ENCODE measurements at regions not wholly inside any gene's neighbourhood (a gene's known extent, or its start where the extent isn't known, plus 50 kb on each side); places are given as distances from the start of the nearest gene placed in this dataset.

GRCh38 chr14:55957950-55958349, 160.3 kb upstream of the PELI2 start:
- Histone ChIP-seq H3K36me3 (ENCODE audit: control insufficient read depth in 4 of 4, insufficient read depth in 4 of 4, low read length in 4 of 4) (no peaks in the 10 kb centered on the region), H3K4me3 (no peak overlapping the region), H3K9ac (ENCODE audit: insufficient read depth in 1 of 2, low read length in 2 of 2) (no peak overlapping the region), H3K27me3 (ENCODE audit: control insufficient read depth in 3 of 3, insufficient read depth in 3 of 3, low read length in 2 of 3) (peaks cover 0 to 6% (median 2%) of the 10 kb centered on the region in 3 donors), H3K27ac (ENCODE audit: low read depth in 1 of 2, low read length in 1 of 2) (no peak overlapping the region), H3K9me3 (ENCODE audit: control insufficient read depth in 4 of 4, insufficient read depth in 3 of 4, low read length in 3 of 4) (no peaks in the 10 kb centered on the region), H3K4me1 (ENCODE audit: control insufficient read depth in 5 of 5, insufficient read depth in 5 of 5, low read length in 5 of 5) (peaks cover 0 to 6% (median 0%) of the 10 kb centered on the region in 5 donors)
- no peak for TF ChIP-seq CTCF (IDR thresholded peaks at IDR 0.05; ENCODE audit: control extremely low read depth, extremely low read depth)
- whole genome bisulfite sequencing, 2 donors: 73 to 75% methylated on average over 7 of the region's 7 CpGs
- no peak for ATAC-seq (ENCODE audit: insufficient read depth, low FRiP score)
- no peak for DNase-seq

- H3K4me3 ChIP-seq: no peak overlapping the region
- no peak overlapping the region for H3K9ac ChIP-seq (ENCODE audit: insufficient read depth in 1 of 2, low read length in 2 of 2)
- DNase-seq (no peak), ATAC-seq (ENCODE audit: insufficient read depth, low FRiP score) (no peak)
- H3K9me3 ChIP-seq (ENCODE audit: control insufficient read depth in 4 of 4, insufficient read depth in 3 of 4, low read length in 3 of 4): no peaks in the 10 kb centered on the region
- peaks cover 0 to 23% (median 0%) of the 10 kb centered on the region in 5 donors for H3K4me1 ChIP-seq (ENCODE audit: control insufficient read depth in 5 of 5, insufficient read depth in 5 of 5, low read length in 5 of 5)
- no peak for TF ChIP-seq CTCF (IDR thresholded peaks at IDR 0.05; ENCODE audit: control extremely low read depth, extremely low read depth)
- no peaks in the 10 kb centered on the region for H3K36me3 ChIP-seq (ENCODE audit: control insufficient read depth in 4 of 4, insufficient read depth in 4 of 4, low read length in 4 of 4)
- H3K27ac ChIP-seq (ENCODE audit: low read depth in 1 of 2, low read length in 1 of 2): no peak overlapping the region
- no peaks in the 10 kb centered on the region for H3K27me3 ChIP-seq (ENCODE audit: control insufficient read depth in 3 of 3, insufficient read depth in 3 of 3, low read length in 2 of 3)
These were observed 154.9 kb upstream of the PELI2 start for GRCh38 chr14:55963295-55963694.

GRCh38 chr14:55964091-55964490, 154.1 kb upstream of the PELI2 start:
- Histone ChIP-seq H3K4me1 (ENCODE audit: control insufficient read depth in 5 of 5, insufficient read depth in 5 of 5, low read length in 5 of 5) (peaks cover 0 to 31% (median 0%) of the 10 kb centered on the region in 5 donors), H3K4me3 (no peak overlapping the region), H3K27me3 (ENCODE audit: control insufficient read depth in 3 of 3, insufficient read depth in 3 of 3, low read length in 2 of 3) (no peaks in the 10 kb centered on the region), H3K36me3 (ENCODE audit: control insufficient read depth in 4 of 4, insufficient read depth in 4 of 4, low read length in 4 of 4) (no peaks in the 10 kb centered on the region), H3K9me3 (ENCODE audit: control insufficient read depth in 4 of 4, insufficient read depth in 3 of 4, low read length in 3 of 4) (no peaks in the 10 kb centered on the region), H3K27ac (ENCODE audit: low read depth in 1 of 2, low read length in 1 of 2) (no peak overlapping the region), H3K9ac (ENCODE audit: insufficient read depth in 1 of 2, low read length in 2 of 2) (no peak overlapping the region)
- DNase-seq: no peak
- TF ChIP-seq CTCF (IDR thresholded peaks at IDR 0.05; ENCODE audit: control extremely low read depth, extremely low read depth): no peak
- no peak for ATAC-seq (ENCODE audit: insufficient read depth, low FRiP score)
- WGBS, 2 donors: 80 to 89% methylated on average over 8 of the region's 8 CpGs

- Histone ChIP-seq H3K9ac (ENCODE audit: insufficient read depth in 1 of 2, low read length in 2 of 2) (no peak overlapping the region), H3K4me1 (ENCODE audit: control insufficient read depth in 5 of 5, insufficient read depth in 5 of 5, low read length in 5 of 5) (peaks cover 0 to 32% (median 0%) of the 10 kb centered on the region in 5 donors), H3K9me3 (ENCODE audit: control insufficient read depth in 4 of 4, insufficient read depth in 3 of 4, low read length in 3 of 4) (no peaks in the 10 kb centered on the region), H3K27ac (ENCODE audit: low read depth in 1 of 2, low read length in 1 of 2) (no peak overlapping the region), H3K4me3 (no peak overlapping the region), H3K36me3 (ENCODE audit: control insufficient read depth in 4 of 4, insufficient read depth in 4 of 4, low read length in 4 of 4) (no peaks in the 10 kb centered on the region), H3K27me3 (ENCODE audit: control insufficient read depth in 3 of 3, insufficient read depth in 3 of 3, low read length in 2 of 3) (no peaks in the 10 kb centered on the region)
- TF ChIP-seq CTCF (IDR thresholded peaks at IDR 0.05; ENCODE audit: control extremely low read depth, extremely low read depth): no peak
- ATAC-seq (ENCODE audit: insufficient read depth, low FRiP score) (no peak), DNase-seq (peak in 2 of 3 donors; percentile 25 to 58)
- WGBS, 2 donors: 74 to 85% methylated on average over 3 of the region's 3 CpGs
These were observed 153.4 kb upstream of the PELI2 start for GRCh38 chr14:55964821-55965220.

Measured in lung (tissue), 11 donors.